ENCODE measurements at regions not wholly inside any gene's neighbourhood (a gene's known extent, or its start where the extent isn't known, plus 50 kb on each side); places are given as distances from the start of the nearest gene placed in this dataset.
"Not testable (repeated sequence)": the region's sequence is repeated elsewhere in the genome, so short reads cannot be mapped to it uniquely, and the experiment has no call there.

DNA sequence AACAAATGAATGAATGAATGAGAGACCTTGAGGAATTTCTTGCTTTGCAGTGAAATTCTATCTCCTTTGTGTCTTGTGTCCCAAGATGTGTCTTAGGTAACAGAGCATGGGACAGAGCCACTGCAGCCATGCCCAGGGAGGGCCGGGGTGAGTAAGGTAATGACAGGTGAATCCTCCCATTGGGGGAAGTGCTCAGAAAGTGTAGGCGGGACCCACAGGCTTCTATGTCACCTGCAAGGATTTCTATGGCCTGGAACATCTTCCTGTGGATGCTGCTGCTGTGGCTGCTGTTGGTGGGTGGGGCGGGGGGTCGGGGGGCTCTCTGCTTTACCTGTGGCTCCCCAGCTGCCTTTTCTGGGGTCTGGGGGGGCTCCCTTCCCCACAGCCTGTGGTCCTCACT lies 133.6 kb upstream of the IER5L start:
- Mint-ChIP-seq H3K36me3 (ENCODE audit: low read depth) (no peaks in the 10 kb centered on the region), H3K27ac (no peak overlapping the region), H3K27me3 (no peaks in the 10 kb centered on the region), H3K4me3 (no peak overlapping the region), H3K4me1 (peaks cover 7% of the 10 kb centered on the region), H3K9me3 (ENCODE audit: low read depth) (no peaks in the 10 kb centered on the region)
- no peak for DNase-seq
- ChIA-PET POLR2A (no interaction called here), CTCF (no interaction called here)
- no peak for ATAC-seq
- intact Hi-C loops (cut with DNase I, micrococcal nuclease), result no loop called here

GRCh38 chr9:129310666-129311350 lies 132.7 kb upstream of the IER5L start:
- CTCF ChIA-PET, result no interaction called here
- no peak overlapping the region for H3K27ac Mint-ChIP-seq

DNA sequence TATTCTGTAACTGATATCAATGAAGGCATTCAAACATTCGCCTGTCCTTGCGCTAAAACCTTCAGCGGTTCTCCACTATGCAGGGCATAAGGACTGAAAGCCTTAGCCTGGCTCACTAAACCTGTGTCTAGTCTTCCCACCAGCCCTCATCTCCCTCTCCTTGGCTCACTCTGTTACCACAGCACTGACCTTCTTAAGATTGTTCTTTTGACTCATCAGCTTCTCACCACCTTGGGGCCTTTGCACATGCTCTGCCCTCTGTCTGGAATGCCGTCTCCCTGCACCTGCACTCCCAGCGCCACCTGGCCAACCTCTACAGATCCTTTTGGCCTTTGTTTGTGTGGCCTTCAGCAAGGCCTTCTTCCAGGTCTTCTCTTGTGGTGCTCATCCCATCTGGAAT lies 131.8 kb upstream of the IER5L start:
- CTCF ChIA-PET, result no interaction called here
- Mint-ChIP-seq H3K36me3 (ENCODE audit: low read depth) (no peaks in the 10 kb centered on the region), H3K27ac (no peak overlapping the region), H3K4me3 (no peak overlapping the region), H3K27me3 (no peaks in the 10 kb centered on the region), H3K9me3 (ENCODE audit: low read depth) (no peaks in the 10 kb centered on the region), H3K4me1 (peaks cover 7% of the 10 kb centered on the region)
- DNase-seq (no peak), ATAC-seq (no peak)
- POLR2A ChIA-PET, result no interaction called here
- intact Hi-C loops (cut with DNase I, micrococcal nuclease), result no loop called here

More at GRCh38 chr9:129310666-129311350, 132.7 kb upstream of the IER5L start:
- no peaks in the 10 kb centered on the region for H3K9me3 Mint-ChIP-seq (ENCODE audit: low read depth)
- H3K27me3 Mint-ChIP-seq, result no peaks in the 10 kb centered on the region
- H3K4me1 Mint-ChIP-seq, result peaks cover 7% of the 10 kb centered on the region
- POLR2A ChIA-PET, result no interaction called here
- no peak for DNase-seq
- H3K36me3 Mint-ChIP-seq (ENCODE audit: low read depth), result no peaks in the 10 kb centered on the region
- intact Hi-C loops (cut with DNase I, micrococcal nuclease), result no loop called here
- no peak overlapping the region for H3K4me3 Mint-ChIP-seq
- no peak for ATAC-seq

DNA sequence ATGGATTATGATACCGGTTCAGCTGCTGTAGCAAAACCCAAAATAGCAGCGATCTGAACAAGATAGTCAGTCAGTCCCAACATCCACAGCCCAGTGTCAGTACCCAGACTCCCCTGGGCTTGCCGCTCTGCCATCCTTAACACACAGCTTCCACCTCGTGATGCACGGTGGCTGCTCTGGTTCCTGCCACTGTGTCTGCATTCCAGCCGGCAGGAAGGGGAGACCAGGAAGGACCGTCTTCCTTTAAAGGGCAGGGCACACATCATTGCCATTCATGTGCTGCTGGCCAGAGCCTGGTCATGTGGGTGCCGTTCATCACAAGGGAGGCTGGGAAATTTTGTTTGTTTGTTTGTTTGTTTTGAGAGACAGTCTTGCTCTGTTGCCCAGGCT lies 131.0 kb upstream of the IER5L start:
- no peaks in the 10 kb centered on the region for H3K36me3 Mint-ChIP-seq (ENCODE audit: low read depth)
- peaks cover 7% of the 10 kb centered on the region for H3K4me1 Mint-ChIP-seq
- no peaks in the 10 kb centered on the region for H3K9me3 Mint-ChIP-seq (ENCODE audit: low read depth)
- CTCF ChIA-PET, result no interaction called here
- H3K27me3 Mint-ChIP-seq, result no peaks in the 10 kb centered on the region
- POLR2A ChIA-PET, result interaction anchor here (0.6 kb wide), 1 partner anchor 969 kb away, joined by 3 read pairs; no protein-coding TSS in a partner anchor
- H3K4me3 Mint-ChIP-seq, result no peak overlapping the region
- no peak overlapping the region for H3K27ac Mint-ChIP-seq
- ATAC-seq (no peak), DNase-seq (no peak)
- intact Hi-C loops (cut with DNase I, micrococcal nuclease), result no loop called here

DNA sequence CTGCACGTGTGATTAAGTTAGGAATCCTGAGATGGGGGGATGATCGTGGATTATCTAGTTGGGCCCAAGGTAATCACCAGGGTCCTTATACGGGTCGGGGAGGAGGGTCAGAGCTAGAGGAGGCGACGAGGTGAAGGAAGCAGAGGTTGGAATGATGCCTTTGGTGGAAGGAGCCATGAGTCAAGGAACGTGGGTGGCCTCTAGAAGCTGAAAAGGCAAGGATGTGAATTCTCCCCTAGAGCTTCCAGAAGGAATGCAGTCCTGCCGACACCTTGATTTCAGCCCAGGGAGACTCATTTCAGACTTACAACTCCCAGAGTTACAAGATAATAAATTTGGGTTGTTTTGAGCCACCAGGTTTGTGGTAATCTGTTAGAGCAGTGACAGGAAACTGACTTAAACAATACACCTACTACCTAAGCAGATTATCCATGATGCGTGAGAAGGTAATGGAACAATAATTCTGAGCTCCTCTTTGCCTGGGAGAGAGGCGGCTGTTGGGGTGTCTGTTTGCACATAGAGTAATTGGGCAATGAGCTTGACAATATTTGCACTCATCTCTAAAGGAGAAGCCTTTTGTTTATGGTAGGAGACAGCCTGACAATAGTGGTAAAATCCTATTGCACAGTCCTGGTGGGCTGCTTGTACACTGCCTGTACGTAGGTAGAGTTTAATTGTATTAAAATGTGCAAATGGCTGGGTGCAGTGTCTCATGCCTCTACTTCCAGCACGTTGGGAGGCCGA lies 129.3 kb upstream of the IER5L start:
- CTCF ChIA-PET, result interaction anchor here (0.6 to 1.3 kb wide), 3 partner anchors 40 to 165 kb away, joined by 4 to 5 read pairs (median 4); no protein-coding TSS in a partner anchor
- peaks cover 7% of the 10 kb centered on the region for H3K4me1 Mint-ChIP-seq
- intact Hi-C loops (cut with DNase I, micrococcal nuclease), result no loop called here
- POLR2A ChIA-PET, result interaction anchor here (0.6 kb wide), 2 partner anchors 31 to 141 kb away, joined by 3 to 5 read pairs; no protein-coding TSS in a partner anchor
- no peak overlapping the region for H3K4me3 Mint-ChIP-seq
- DNase-seq, result no peak
- no peaks in the 10 kb centered on the region for H3K27me3 Mint-ChIP-seq
- H3K9me3 Mint-ChIP-seq (ENCODE audit: low read depth), result no peaks in the 10 kb centered on the region
- no peaks in the 10 kb centered on the region for H3K36me3 Mint-ChIP-seq (ENCODE audit: low read depth)
- H3K27ac Mint-ChIP-seq, result no peak overlapping the region
- ATAC-seq, result peak; percentile 60

DNA sequence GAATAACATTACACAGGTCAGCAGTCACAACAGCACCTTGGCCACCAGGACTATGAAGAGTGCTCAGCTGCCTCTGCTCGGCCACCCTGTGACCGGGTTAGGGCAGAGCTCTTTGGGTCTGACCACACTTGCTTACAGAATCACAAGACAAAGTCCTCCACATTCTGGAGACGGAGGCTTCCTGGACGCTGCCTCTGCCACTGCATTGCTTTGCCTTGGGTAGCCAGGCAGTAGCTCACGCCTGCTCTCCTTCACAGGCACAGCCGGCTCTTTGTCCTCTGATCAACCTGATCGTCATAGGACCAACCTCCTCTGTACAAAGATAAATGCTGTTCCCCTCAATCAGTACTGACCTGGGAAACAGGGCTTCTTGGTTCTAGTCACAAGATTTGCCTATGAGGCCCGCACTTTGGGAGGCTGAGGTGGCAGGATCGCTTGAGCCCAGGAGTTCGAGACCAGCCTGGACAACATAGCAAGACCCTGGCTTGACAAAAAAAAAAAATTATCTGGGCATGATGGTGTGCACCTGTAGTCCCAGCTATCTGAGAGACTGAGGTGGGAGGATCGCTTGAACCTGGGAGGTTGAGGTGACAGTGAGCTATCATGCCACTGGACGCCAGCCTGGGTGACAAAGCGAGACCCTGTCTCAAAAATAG lies 128.4 kb upstream of the IER5L start:
- H3K9me3 Mint-ChIP-seq (ENCODE audit: low read depth), result no peaks in the 10 kb centered on the region
- H3K4me1 Mint-ChIP-seq, result peaks cover 7% of the 10 kb centered on the region
- POLR2A ChIA-PET, result interaction anchor here (0.5 to 0.6 kb wide), 2 partner anchors 142 to 191 kb away, joined by 3 to 4 read pairs; no protein-coding TSS in a partner anchor
- CTCF ChIA-PET, result interaction anchor here (0.6 to 1.3 kb wide), 2 partner anchors 53 to 164 kb away, joined by 4 to 5 read pairs; no protein-coding TSS in a partner anchor
- no peaks in the 10 kb centered on the region for H3K27me3 Mint-ChIP-seq
- no peak overlapping the region for H3K27ac Mint-ChIP-seq
- no peak overlapping the region for H3K4me3 Mint-ChIP-seq
- ATAC-seq, result no peak
- no peak for DNase-seq
- intact Hi-C loops (cut with DNase I, micrococcal nuclease), result no loop called here
- H3K36me3 Mint-ChIP-seq (ENCODE audit: low read depth), result no peaks in the 10 kb centered on the region

DNA sequence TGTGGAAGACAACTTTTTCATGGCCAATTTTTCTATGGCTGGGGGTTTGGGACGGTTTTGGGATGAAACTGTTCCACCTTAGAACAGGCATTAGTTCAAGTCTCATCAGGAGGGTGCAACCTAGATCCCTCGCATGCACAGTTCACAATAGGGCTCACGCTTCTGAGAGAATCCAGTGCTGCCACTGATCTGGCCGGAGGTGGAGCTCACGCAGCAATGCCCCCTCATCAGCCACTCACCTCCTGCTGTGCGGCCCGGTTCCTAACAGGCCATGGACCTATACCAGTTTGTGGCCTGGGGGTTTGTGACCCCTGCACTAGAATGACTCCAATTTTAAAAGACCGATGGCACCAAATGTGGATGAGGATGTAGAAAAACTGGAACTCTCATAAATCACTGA lies 127.2 kb upstream of the IER5L start:
- Mint-ChIP-seq H3K36me3 (ENCODE audit: low read depth) (no peaks in the 10 kb centered on the region), H3K4me1 (peaks cover 7% of the 10 kb centered on the region), H3K4me3 (no peak overlapping the region), H3K27ac (no peak overlapping the region), H3K27me3 (no peaks in the 10 kb centered on the region), H3K9me3 (ENCODE audit: low read depth) (no peaks in the 10 kb centered on the region)
- DNase-seq (no peak), ATAC-seq (no peak)
- POLR2A ChIA-PET, result no interaction called here
- CTCF ChIA-PET, result no interaction called here
- intact Hi-C loops (cut with DNase I, micrococcal nuclease), result no loop called here

DNA sequence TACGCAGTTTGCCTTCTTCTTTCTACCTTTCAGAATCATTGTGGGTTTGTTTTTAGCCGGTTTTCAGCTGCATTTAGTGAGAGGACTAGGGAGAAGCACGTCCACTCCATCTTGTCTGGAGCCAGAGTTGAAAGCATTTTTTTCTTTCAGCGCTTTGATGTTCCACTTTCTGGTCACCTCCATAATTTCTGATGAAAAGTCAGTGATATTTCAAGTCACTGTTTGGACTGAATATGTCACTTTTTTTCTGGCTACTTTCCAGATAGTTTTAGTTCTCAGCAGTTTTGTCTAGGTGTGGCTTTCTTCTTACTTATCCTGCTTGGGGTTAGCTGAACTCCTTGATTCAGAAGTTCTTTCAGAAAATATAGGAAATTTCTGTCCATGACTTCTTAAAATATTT lies 123.9 kb upstream of the IER5L start:
- no peak overlapping the region for H3K4me3 Mint-ChIP-seq
- ATAC-seq (no peak), DNase-seq (no peak)
- no peak overlapping the region for H3K27ac Mint-ChIP-seq
- H3K9me3 Mint-ChIP-seq (ENCODE audit: low read depth), result no peaks in the 10 kb centered on the region
- no peaks in the 10 kb centered on the region for H3K36me3 Mint-ChIP-seq (ENCODE audit: low read depth)
- H3K4me1 Mint-ChIP-seq, result peaks cover under 1% of the 10 kb centered on the region
- intact Hi-C loops (cut with DNase I, micrococcal nuclease), result no loop called here
- H3K27me3 Mint-ChIP-seq, result no peaks in the 10 kb centered on the region
- ChIA-PET CTCF (interaction anchor here (0.6 to 0.7 kb wide), 2 partner anchors 11 to 172 kb away, joined by 3 read pairs; no protein-coding TSS in a partner anchor), POLR2A (interaction anchor here (0.7 kb wide), 1 partner anchor 198 kb away, joined by 3 read pairs; no protein-coding TSS in a partner anchor)

- ATAC-seq; H3K9me3 Mint-ChIP-seq (ENCODE audit: low read depth); POLR2A ChIA-PET; DNase-seq; H3K4me3 Mint-ChIP-seq; CTCF ChIA-PET; H3K27me3 Mint-ChIP-seq; H3K4me1 Mint-ChIP-seq; H3K36me3 Mint-ChIP-seq (ENCODE audit: low read depth); intact Hi-C loops (cut with DNase I, micrococcal nuclease); H3K27ac Mint-ChIP-seq: not testable (repeated sequence)
These were observed 118.1 kb upstream of the IER5L start for GRCh38 chr9:129296195-129296594.

- no peak for DNase-seq
- POLR2A ChIA-PET, result no interaction called here
- H3K27ac Mint-ChIP-seq, result no peak overlapping the region
- H3K4me1 Mint-ChIP-seq, result no peaks in the 10 kb centered on the region
- no peak for ATAC-seq
- H3K9me3 Mint-ChIP-seq (ENCODE audit: low read depth), result peaks cover 5% of the 10 kb centered on the region
- H3K4me3 Mint-ChIP-seq, result no peak overlapping the region
- no peaks in the 10 kb centered on the region for H3K36me3 Mint-ChIP-seq (ENCODE audit: low read depth)
- H3K27me3 Mint-ChIP-seq, result no peaks in the 10 kb centered on the region
- CTCF ChIA-PET, result interaction anchor here (0.7 kb wide), 1 partner anchor 11 kb away, joined by 3 read pairs; no protein-coding TSS in a partner anchor
- intact Hi-C loops (cut with DNase I, micrococcal nuclease), result no loop called here
These were observed 113.0 kb upstream of the IER5L start for GRCh38 chr9:129291041-129291501.

GRCh38 chr9:129290606-129291005 lies 112.5 kb upstream of the IER5L start:
- CTCF ChIA-PET, result interaction anchor here (0.7 kb wide), 1 partner anchor 11 kb away, joined by 3 read pairs; no protein-coding TSS in a partner anchor
- H3K9me3 Mint-ChIP-seq (ENCODE audit: low read depth), result peaks cover 3% of the 10 kb centered on the region
- no peak overlapping the region for H3K27ac Mint-ChIP-seq
- intact Hi-C loops (cut with DNase I, micrococcal nuclease), result no loop called here
- H3K4me3 Mint-ChIP-seq, result no peak overlapping the region
- DNase-seq (no peak), ATAC-seq (no peak)
- POLR2A ChIA-PET, result no interaction called here
- no peaks in the 10 kb centered on the region for H3K4me1 Mint-ChIP-seq
- H3K36me3 Mint-ChIP-seq (ENCODE audit: low read depth), result no peaks in the 10 kb centered on the region
- no peaks in the 10 kb centered on the region for H3K27me3 Mint-ChIP-seq
